ENCODE measurements at regions not wholly inside any gene's neighbourhood (a gene's known extent, or its start where the extent isn't known, plus 50 kb on each side); places are given as distances from the start of the nearest gene placed in this dataset.
A peak's percentile ranks its signal among the peaks of the same experiment; 100 is the strongest.

DNA sequence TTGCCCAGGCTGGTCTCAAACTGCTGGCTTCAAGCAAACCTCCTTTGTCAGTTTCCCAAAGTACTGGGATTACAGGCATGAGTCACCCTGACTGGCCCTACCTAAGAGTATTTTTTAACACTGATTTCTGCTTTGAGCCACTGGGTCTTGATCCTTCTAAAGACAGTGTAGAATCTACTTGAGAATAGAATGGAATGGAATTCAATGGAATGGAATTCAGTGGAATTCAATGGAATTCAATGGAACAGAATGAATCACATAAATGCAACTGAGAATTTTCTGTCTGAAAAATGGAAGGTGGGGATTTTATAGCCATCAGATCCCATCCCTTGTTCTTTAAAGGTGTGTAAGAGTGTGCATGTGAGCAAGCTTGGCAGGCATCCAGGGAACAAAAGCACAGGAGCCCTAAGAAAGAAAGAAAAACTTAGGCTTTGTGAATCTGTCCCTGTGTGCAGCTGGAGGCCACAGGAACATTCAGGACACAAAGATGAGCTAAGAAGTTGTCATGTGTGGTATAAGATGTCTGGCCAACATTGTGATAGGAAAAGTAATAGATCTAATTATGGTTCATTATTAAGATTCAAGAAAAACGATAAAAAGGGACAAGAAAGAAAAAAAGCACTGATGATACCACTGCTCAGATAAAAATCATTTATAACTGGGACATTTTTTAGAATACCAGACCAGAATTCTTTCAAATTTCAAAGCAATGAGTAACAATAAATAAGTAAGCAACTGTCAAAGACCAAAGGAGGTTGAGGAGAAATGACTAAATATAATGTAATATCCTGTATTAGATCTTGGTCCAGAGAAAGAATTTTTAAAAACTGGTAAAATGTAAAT lies 681.0 kb upstream of the GJE1 start:
- no peak for ATAC-seq (replicated peaks in 1 of 4)
- Mint-ChIP-seq H3K9me3 (no peaks in the 10 kb centered on the region), H3K27ac (peak overlapping the region in 1 of 2 donors; percentile 17), H3K27me3 (no peaks in the 10 kb centered on the region), H3K4me1 (peaks cover 0 to 7% (median 5%) of the 10 kb centered on the region in 3 donors), H3K36me3 (no peaks in the 10 kb centered on the region), H3K4me3 (no peak overlapping the region)
- H3K9me3 ChIP-seq, result no peaks in the 10 kb centered on the region
- ChIA-PET POLR2A (no interaction called here), CTCF (no interaction called here)
- H3K4me3 ChIP-seq (ENCODE audit: control insufficient read depth in 1 of 2, extremely low read depth in 1 of 2, low read length in 1 of 2), result no peak overlapping the region
- no peak overlapping the region for H3K27ac ChIP-seq (ENCODE audit: low read length)
- H3K27me3 ChIP-seq (replicated peaks in 1 of 2; ENCODE audit: control insufficient read depth in 2 of 2, extremely low read depth in 1 of 2, insufficient read depth in 2 of 2, low read length in 1 of 2), result no peaks in the 10 kb centered on the region
- no peak for DNase-seq
- no peaks in the 10 kb centered on the region for H3K4me1 ChIP-seq (ENCODE audit: control insufficient read depth in 1 of 2, extremely low read depth in 1 of 2, insufficient read depth in 2 of 2, low read length in 2 of 2)
- no peaks in the 10 kb centered on the region for H3K36me3 ChIP-seq (ENCODE audit: control insufficient read depth in 2 of 2, extremely low read depth in 1 of 2, insufficient read depth in 1 of 2, low read length in 1 of 2)
- no CpG with 5 or more reads among the region's 1 CpG for WGBS (ENCODE audit: insufficient coverage)

DNA sequence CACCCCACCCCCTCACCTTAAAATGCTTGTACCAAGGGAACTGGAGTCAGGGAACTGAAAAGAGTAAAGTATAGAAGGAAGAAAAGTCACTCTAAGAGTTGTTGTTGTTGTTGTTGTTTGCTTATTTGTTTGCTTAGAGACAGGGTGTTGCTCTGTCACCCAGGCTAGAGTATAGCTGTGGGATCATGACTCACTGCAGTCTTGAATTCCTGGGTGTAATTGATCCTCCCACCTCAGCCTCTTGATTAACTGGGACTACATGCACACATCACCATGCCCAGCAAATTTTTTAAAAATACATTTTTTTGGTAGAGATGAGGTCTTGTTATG lies 681.6 kb upstream of the GJE1 start:
- no peak overlapping the region for H3K27ac Mint-ChIP-seq
- Histone ChIP-seq H3K27me3 (replicated peaks in 1 of 2; ENCODE audit: control insufficient read depth in 2 of 2, extremely low read depth in 1 of 2, insufficient read depth in 2 of 2, low read length in 1 of 2) (no peaks in the 10 kb centered on the region), H3K4me1 (ENCODE audit: control insufficient read depth in 1 of 2, extremely low read depth in 1 of 2, insufficient read depth in 2 of 2, low read length in 2 of 2) (no peaks in the 10 kb centered on the region), H3K36me3 (ENCODE audit: control insufficient read depth in 2 of 2, extremely low read depth in 1 of 2, insufficient read depth in 1 of 2, low read length in 1 of 2) (no peaks in the 10 kb centered on the region), H3K4me3 (ENCODE audit: control insufficient read depth in 1 of 2, extremely low read depth in 1 of 2, low read length in 1 of 2) (no peak overlapping the region), H3K27ac (ENCODE audit: low read length) (no peak overlapping the region), H3K9me3 (no peaks in the 10 kb centered on the region)
- H3K4me1 Mint-ChIP-seq, result peaks cover 0 to 7% (median 5%) of the 10 kb centered on the region in 3 donors
- no peak overlapping the region for H3K4me3 Mint-ChIP-seq
- no peaks in the 10 kb centered on the region for H3K36me3 Mint-ChIP-seq
- ATAC-seq (replicated peaks in 1 of 4), result no peak
- H3K27me3 Mint-ChIP-seq, result no peaks in the 10 kb centered on the region
- ChIA-PET CTCF (no interaction called here), POLR2A (no interaction called here)
- no peak for DNase-seq
- H3K9me3 Mint-ChIP-seq, result no peaks in the 10 kb centered on the region

DNA sequence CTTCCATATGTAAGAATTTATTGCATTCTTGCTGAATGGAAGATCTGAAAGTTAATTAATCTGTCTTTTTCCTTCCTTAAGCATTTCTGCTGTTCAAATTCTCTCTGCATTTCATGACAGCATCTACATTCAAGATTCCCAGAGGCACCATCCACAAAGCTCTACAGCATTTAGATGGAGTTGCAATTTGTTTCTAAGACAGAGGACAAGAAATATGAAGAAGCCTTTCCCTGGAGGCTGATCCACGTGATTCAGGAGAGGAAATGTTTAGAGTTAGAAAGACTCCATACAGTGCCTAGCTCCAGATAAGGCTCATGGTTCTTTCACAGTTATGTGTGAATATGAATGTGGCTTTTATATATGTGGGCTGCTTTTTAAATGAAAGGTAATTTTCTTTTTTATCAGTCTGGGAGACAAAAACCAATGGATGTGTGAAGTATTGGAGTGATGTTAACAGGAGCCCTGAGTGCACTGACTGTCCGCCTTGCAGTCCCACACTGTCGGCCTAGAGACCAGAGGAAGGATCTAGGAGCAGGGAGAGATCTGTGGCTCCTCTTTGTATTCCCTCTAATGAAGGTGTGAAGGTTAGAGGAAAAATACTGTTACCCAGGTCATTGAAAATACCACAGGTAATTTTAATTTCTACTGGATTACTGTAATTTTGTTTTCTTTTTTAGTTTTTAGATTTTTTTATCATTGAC lies 686.6 kb upstream of the GJE1 start:
- H3K9me3 ChIP-seq, result no peaks in the 10 kb centered on the region
- Mint-ChIP-seq H3K27ac (no peak overlapping the region), H3K27me3 (no peaks in the 10 kb centered on the region), H3K9me3 (no peaks in the 10 kb centered on the region), H3K36me3 (no peaks in the 10 kb centered on the region), H3K4me3 (no peak overlapping the region), H3K4me1 (peaks cover 0 to 4% (median 0%) of the 10 kb centered on the region in 3 donors)
- no peak overlapping the region for H3K27ac ChIP-seq (ENCODE audit: low read length)
- H3K27me3 ChIP-seq (replicated peaks in 1 of 2; ENCODE audit: control insufficient read depth in 2 of 2, extremely low read depth in 1 of 2, insufficient read depth in 2 of 2, low read length in 1 of 2), result no peaks in the 10 kb centered on the region
- POLR2A ChIA-PET, result no interaction called here
- no peak overlapping the region for H3K4me3 ChIP-seq (ENCODE audit: control insufficient read depth in 1 of 2, extremely low read depth in 1 of 2, low read length in 1 of 2)
- H3K4me1 ChIP-seq (ENCODE audit: control insufficient read depth in 1 of 2, extremely low read depth in 1 of 2, insufficient read depth in 2 of 2, low read length in 2 of 2), result no peaks in the 10 kb centered on the region
- DNase-seq, result no peak
- no peak for ATAC-seq (replicated peaks in 1 of 4)
- no CpG with 5 or more reads among the region's 3 CpGs for WGBS (ENCODE audit: insufficient coverage)
- CTCF ChIA-PET, result interaction anchor here (0.5 to 0.7 kb wide), 2 partner anchors 409 to 765 kb away, joined by 3 to 4 read pairs; no protein-coding TSS in a partner anchor
- H3K36me3 ChIP-seq (ENCODE audit: control insufficient read depth in 2 of 2, extremely low read depth in 1 of 2, insufficient read depth in 1 of 2, low read length in 1 of 2), result no peaks in the 10 kb centered on the region

DNA sequence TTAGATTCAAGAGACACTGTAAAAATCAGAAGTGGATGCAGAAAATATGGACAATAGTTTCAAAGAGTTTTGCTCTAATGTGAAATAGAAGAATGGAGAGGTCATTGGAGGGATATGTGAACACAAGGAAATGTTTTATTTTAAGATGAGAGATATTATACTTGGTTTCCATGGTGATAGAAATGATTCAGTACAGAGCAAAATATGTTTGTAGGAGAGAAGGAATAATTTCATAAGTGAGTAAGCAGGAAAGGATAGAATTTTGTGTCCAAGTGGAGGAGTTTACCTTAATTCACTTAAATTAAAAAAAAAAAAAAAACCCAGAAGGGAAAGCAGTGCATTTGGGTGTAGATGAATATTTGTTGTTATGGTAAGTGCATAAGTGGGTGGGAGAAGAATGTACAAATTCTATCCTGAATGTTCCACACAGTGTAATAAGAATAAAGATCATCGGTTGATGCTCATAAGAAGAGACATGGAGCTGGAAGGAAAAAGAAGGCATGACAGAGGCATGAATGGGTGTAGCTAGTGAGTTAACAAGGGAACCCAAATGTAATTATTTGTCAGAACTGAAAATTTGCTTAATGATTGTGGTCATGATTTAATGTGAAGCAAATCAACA lies 688.9 kb upstream of the GJE1 start:
- Mint-ChIP-seq H3K36me3 (no peaks in the 10 kb centered on the region), H3K4me1 (no peaks in the 10 kb centered on the region), H3K27ac (no peak overlapping the region), H3K4me3 (no peak overlapping the region), H3K9me3 (no peaks in the 10 kb centered on the region), H3K27me3 (no peaks in the 10 kb centered on the region)
- Histone ChIP-seq H3K27me3 (replicated peaks in 1 of 2; ENCODE audit: control insufficient read depth in 2 of 2, extremely low read depth in 1 of 2, insufficient read depth in 2 of 2, low read length in 1 of 2) (no peaks in the 10 kb centered on the region), H3K9me3 (no peaks in the 10 kb centered on the region), H3K4me3 (ENCODE audit: control insufficient read depth in 1 of 2, extremely low read depth in 1 of 2, low read length in 1 of 2) (no peak overlapping the region), H3K4me1 (ENCODE audit: control insufficient read depth in 1 of 2, extremely low read depth in 1 of 2, insufficient read depth in 2 of 2, low read length in 2 of 2) (no peaks in the 10 kb centered on the region), H3K36me3 (ENCODE audit: control insufficient read depth in 2 of 2, extremely low read depth in 1 of 2, insufficient read depth in 1 of 2, low read length in 1 of 2) (no peaks in the 10 kb centered on the region), H3K27ac (ENCODE audit: low read length) (no peak overlapping the region)
- ATAC-seq (replicated peaks in 1 of 4), result no peak
- whole genome bisulfite sequencing (ENCODE audit: insufficient coverage), result 100% methylated on average over 1 of the region's 1 CpG
- no peak for DNase-seq
- POLR2A ChIA-PET, result no interaction called here
- CTCF ChIA-PET, result no interaction called here

DNA sequence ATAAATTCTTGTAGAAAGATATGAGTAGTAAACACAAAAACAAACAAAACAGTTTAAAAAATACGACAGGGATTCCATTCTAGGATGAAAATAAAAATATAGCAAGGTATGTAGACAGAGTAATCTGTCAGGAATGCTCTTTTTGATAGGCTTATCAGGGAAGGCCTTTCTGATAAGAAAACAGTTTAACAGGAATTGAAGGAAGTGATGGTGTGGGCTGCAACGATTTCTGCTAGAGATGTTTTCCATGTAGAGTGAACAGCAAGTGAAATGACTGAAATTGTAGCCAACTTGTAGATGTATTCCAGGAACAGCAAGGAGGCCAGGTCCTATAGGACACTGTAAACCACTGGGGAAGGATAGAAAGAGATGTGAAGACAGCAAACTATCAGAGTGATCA lies 689.7 kb upstream of the GJE1 start:
- DNase-seq (no peak), ATAC-seq (replicated peaks in 1 of 4) (no peak)
- 50% methylated on average over 1 of the region's 2 CpGs for WGBS (ENCODE audit: insufficient coverage)
- POLR2A ChIA-PET, result no interaction called here
- Mint-ChIP-seq H3K36me3 (no peaks in the 10 kb centered on the region), H3K4me1 (no peaks in the 10 kb centered on the region), H3K27ac (no peak overlapping the region), H3K27me3 (no peaks in the 10 kb centered on the region), H3K9me3 (no peaks in the 10 kb centered on the region), H3K4me3 (no peak overlapping the region)
- Histone ChIP-seq H3K4me3 (ENCODE audit: control insufficient read depth in 1 of 2, extremely low read depth in 1 of 2, low read length in 1 of 2) (no peak overlapping the region), H3K27me3 (replicated peaks in 1 of 2; ENCODE audit: control insufficient read depth in 2 of 2, extremely low read depth in 1 of 2, insufficient read depth in 2 of 2, low read length in 1 of 2) (no peaks in the 10 kb centered on the region), H3K36me3 (ENCODE audit: control insufficient read depth in 2 of 2, extremely low read depth in 1 of 2, insufficient read depth in 1 of 2, low read length in 1 of 2) (no peaks in the 10 kb centered on the region), H3K9me3 (no peaks in the 10 kb centered on the region), H3K4me1 (ENCODE audit: control insufficient read depth in 1 of 2, extremely low read depth in 1 of 2, insufficient read depth in 2 of 2, low read length in 2 of 2) (no peaks in the 10 kb centered on the region), H3K27ac (ENCODE audit: low read length) (no peak overlapping the region)
- CTCF ChIA-PET, result no interaction called here

DNA sequence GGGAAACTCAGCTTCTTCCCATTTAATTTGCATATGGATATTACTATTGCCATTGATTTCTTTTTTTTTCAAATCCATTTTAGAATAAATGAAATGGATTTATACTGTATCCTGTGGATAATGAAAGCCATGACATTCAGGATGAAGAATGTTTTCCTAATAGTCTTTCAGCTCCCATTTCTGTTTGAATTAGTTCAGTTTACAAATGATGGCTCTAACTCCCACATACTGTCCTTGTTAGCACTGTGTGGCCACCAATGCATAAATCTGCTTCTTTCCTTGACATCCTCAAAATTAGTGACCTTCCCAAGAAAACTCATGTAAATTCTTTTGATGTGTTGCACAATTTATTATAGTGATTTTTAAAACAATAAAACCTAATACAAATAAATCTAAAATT lies 693.2 kb upstream of the GJE1 start:
- DNase-seq, result no peak
- no peaks in the 10 kb centered on the region for H3K4me1 ChIP-seq (ENCODE audit: control insufficient read depth in 1 of 2, extremely low read depth in 1 of 2, insufficient read depth in 2 of 2, low read length in 2 of 2)
- H3K27me3 ChIP-seq (replicated peaks in 1 of 2; ENCODE audit: control insufficient read depth in 2 of 2, extremely low read depth in 1 of 2, insufficient read depth in 2 of 2, low read length in 1 of 2), result no peaks in the 10 kb centered on the region
- H3K27ac ChIP-seq (ENCODE audit: low read length), result no peak overlapping the region
- H3K36me3 ChIP-seq (ENCODE audit: control insufficient read depth in 2 of 2, extremely low read depth in 1 of 2, insufficient read depth in 1 of 2, low read length in 1 of 2), result no peaks in the 10 kb centered on the region
- Mint-ChIP-seq H3K36me3 (no peaks in the 10 kb centered on the region), H3K27me3 (no peaks in the 10 kb centered on the region), H3K4me1 (no peaks in the 10 kb centered on the region), H3K4me3 (no peak overlapping the region), H3K27ac (no peak overlapping the region), H3K9me3 (no peaks in the 10 kb centered on the region)
- ChIA-PET CTCF (no interaction called here), POLR2A (no interaction called here)
- no peak for ATAC-seq (replicated peaks in 1 of 4)
- H3K9me3 ChIP-seq, result no peaks in the 10 kb centered on the region
- no peak overlapping the region for H3K4me3 ChIP-seq (ENCODE audit: control insufficient read depth in 1 of 2, extremely low read depth in 1 of 2, low read length in 1 of 2)

All from T-cell (primary cell).